ENCODE measurements at regions not wholly inside any gene's neighbourhood (a gene's known extent, or its start where the extent isn't known, plus 50 kb on each side); places are given as distances from the start of the nearest gene placed in this dataset.

DNA sequence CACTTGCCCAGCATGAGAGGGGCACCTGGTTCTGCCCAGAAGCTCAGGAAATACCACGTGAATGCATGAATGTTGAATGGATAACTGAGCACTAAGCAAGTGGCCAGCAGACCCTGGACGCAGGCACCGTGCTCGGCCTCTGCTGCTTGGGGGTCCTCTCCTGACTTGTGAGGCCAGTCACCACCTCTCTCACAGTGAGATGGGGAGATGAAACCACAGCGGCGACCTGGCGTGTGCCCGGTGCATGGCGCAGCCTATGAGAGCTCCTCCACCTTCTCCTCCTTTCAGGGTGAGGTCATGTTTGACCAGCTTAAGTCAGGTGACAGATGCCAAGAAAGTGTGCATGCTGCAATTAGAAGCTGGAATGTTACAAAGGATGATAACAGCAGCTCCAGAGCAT lies 75.5 kb downstream of the HMX1 start:
- DNase-seq (ENCODE audit: low spot score) = no peak

DNA sequence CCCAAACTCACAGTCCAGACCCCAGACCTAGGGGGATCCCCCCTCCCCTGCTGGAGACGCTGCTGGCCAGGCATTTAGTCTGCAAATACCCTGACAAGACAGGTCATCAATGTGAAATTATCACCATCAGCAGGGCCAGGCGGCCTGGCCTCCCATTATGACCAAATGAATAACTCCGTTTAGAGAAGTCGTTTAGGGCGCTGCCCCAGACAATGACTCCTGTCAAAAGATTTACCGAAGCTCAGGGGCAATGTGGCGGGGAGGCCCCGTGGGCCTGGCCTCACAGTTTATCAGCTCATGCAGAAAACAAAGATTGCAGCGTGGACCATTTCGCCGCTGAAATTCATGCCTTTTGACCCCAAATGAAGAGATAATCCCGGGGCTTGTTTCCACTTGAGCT lies 76.5 kb downstream of the HMX1 start:
- DNase-seq (ENCODE audit: low spot score) = no peak

DNA sequence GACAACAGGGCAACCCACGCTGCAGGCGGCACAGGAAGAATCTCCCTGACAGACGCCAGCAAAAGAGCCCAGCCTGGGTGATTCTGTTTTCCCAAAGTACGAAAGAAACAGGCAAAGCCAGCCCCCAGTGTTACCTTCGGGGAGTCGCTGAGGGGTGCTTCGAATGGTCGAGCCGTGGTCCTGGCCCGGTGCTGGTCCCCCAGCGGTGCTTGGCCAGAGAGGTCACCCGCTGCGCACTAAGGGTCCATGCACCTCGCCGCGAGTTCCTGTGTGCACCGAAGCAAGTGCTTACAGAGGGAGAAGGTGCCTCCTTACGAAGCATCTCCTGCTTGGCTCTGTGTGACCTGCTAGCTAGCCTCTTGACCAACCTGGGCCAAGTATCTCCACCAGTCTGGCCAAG lies 77.1 kb downstream of the HMX1 start:
- no peak for DNase-seq (ENCODE audit: low spot score)

DNA sequence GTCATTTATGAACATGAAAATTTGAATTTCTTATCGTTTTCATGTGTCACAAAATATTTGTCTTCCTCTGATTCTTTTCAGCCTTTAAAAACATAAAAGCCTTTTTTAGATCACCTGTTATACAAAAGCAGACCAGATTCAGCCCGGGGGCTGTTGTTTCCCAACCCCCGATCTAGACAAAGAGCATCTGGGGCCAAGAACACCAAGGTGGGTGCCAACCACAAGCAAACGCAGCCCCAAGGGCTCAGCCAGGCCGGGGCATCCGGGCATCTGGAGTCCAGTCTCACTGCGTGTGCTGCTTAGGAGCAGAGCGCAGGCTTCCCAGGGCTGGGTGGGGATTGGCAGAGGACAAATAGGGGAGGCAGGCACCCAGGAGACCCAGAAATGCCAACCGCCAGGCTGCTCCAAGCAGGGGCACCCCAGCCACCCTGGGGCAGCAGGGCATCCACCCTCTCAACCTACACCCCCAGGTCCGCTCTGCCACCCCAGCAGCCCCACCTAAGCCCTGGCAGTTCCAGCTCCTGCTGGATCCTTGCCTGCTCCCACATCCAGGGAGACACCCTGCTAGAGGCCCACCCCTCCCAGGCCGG lies 78.0 kb downstream of the HMX1 start:
- DNase-seq (ENCODE audit: low spot score) = no peak

DNA sequence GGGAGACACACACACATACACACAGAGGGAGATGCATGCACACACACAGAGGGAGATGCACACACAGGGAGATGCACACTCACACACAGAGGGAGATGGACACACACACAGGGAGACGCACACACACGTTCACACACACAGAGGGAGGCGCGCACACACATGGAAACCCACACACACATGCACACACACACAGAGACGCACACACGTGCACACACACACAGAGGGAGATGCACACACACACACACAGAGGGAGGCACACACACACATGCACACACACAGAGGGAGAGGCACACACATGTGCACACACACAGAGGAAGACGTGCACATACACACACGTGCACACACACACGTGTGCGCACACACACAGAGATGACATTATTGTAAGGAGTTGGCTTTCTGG lies 79.1 kb downstream of the HMX1 start:
- no peak for DNase-seq (ENCODE audit: low spot score)

DNA sequence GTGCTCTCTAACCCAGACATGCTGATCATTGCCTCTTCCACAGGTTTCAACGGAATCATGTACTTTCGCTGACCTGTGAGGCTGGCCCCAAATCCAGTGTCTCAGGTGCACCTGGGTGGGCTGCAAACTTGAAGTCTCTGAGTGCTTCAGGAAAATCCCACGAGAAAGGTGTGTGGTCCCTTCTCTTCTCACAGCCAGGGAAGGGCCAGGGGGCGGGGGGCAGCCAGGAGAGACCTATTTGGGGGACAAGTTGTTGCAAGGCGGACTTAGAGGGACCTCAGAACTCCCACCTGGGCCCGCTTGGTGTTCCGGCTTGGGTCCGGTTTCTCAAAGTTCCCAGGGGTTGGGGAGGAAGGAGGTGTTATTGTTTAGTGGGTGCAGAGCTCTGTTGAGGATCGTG lies 80.0 kb downstream of the HMX1 start:
- no peak for DNase-seq (ENCODE audit: low spot score)

DNA sequence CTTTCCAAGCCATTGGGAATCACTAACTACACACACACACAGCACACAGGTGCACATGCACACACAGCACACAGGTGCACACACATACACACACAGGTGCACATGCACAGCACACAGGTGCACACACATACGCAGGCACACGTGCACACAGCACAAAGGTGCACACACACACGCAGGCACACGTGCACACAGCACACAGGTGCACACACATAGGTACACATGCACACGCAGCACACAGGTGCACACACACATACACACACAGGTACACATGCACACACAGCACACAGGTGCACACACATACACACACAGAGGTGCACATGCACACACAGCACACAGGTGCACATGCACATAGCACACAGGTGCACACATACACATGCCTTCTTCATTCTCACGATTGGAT lies 80.9 kb downstream of the HMX1 start:
- no peak for DNase-seq (ENCODE audit: low spot score)

DNA sequence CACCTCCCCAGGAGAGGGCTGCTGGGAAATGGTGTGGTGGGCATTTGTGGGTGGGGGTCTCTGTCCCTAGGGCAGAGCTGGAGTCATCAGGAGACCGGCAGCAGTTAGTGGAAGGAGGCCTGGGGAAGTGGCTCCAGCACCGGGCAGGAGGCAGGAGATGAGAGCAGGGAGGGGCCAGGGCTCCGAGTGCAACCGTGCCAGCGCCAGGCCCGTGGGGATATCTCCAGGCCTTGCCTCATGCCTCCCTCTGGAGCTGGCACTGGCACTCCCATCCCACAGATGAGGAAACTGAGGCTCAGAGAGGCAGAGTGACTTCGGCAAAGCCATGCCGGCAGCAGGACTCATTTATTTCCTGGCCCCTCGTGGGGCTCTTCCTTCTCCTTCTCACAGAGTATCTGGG lies 83.5 kb downstream of the HMX1 start:
- DNase-seq (ENCODE audit: low spot score) = no peak

DNA sequence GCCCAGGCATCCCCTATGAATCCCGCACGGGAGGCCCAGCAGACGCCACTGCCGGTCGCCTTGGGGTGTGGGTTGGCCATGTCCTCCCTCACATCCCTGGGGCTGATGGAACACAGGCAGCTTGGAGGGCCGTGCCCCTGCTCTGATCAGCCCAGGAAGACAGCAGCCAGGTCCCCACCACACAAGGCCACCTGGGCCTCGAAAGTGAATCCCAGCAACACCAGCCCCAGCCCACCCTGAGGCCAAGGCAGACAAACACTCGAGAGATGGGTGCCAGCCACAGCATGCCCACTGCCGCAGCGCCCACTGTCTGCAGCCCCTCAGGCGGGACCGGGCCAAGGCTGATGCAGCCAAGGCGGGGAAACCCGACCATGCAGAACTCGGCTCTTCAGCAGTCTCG lies 85.5 kb downstream of the HMX1 start:
- no peak for DNase-seq (ENCODE audit: low spot score)

DNA sequence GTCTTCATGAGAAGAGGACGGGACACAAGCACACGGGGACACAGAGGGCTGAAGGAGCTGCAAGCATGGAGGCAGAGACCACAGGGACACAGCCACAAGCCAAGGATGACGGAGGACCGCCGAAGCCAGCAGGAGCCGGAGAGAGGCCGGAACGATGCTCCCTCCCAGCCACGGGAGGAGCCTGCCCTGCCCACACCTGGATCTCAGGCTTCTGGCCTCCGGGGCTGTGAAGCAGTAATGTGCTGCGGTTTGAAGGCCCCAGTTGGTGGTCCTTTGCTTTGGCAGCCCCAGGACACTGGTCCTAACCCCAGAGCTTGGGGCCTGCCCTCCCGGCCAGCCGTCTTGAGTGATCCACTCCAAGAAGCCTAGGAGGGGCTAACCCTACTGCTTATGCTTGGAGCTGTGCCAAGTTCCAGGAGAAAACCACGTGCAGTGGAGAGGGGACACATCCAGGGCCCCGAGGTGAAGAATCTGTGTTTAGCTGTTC lies 85.9 kb downstream of the HMX1 start:
- DNase-seq (ENCODE audit: low spot score) = no peak

DNA sequence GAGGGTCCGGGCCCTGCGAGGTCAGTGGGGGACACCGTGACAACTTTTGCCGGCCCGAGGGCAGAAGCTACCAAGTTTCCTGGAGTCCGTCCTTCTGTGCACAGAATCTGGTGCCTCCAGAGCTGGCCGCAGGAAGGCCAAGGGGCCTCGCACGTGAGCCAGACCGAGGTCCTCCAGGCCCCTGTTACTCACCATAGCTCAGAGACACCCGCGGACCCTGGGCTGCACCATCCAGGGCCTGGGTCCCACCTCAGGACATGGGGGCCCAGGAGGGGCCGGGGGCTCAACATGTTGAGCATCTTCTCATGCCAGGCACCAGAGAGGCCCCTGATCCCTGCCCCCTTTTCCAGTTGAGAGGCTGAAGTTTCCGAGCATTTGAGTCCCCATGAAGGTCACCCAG lies 87.9 kb downstream of the HMX1 start:
- no peak for DNase-seq (ENCODE audit: low spot score)

DNA sequence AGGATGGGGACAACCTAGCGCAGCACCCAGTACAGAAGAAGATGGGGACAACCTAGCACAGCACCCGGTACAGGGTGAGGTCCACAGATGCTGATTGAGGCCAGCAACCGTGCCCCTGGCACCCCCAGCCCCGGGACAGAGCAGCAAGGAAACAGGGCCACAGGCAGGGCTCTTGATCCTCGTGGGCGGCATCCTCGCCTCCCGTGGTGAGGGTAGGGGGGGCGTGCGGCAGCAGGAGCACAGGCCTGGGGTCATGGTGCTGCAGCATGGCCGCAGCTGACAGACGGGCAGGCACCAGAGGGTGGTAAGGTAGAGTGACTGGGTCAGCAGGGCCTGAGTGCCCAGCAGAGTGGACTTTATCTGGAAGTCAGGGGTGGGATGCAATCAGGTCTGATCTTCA lies 89.5 kb downstream of the HMX1 start:
- DNase-seq (ENCODE audit: low spot score) = no peak

DNA sequence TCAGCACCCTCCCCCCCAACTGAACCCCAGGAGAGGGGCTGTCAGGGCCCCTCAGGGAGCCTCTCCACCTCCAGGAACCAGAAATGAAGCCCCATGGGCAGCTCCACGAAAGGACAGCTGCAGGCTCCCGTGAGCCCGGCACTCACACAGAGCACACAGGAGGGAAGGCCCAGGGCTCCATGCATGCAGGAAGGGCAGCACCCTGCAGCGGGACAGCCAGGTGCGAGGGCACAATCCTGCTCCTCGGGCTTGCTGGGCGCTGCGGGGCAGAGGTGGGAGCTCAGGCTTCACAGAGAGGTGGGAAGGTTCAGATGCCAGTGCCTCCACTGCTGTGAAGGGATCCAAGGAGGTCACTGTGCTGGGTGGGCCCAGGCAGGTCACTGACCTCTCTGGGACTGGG lies 90.0 kb downstream of the HMX1 start:
- no peak for DNase-seq (ENCODE audit: low spot score)

DNA sequence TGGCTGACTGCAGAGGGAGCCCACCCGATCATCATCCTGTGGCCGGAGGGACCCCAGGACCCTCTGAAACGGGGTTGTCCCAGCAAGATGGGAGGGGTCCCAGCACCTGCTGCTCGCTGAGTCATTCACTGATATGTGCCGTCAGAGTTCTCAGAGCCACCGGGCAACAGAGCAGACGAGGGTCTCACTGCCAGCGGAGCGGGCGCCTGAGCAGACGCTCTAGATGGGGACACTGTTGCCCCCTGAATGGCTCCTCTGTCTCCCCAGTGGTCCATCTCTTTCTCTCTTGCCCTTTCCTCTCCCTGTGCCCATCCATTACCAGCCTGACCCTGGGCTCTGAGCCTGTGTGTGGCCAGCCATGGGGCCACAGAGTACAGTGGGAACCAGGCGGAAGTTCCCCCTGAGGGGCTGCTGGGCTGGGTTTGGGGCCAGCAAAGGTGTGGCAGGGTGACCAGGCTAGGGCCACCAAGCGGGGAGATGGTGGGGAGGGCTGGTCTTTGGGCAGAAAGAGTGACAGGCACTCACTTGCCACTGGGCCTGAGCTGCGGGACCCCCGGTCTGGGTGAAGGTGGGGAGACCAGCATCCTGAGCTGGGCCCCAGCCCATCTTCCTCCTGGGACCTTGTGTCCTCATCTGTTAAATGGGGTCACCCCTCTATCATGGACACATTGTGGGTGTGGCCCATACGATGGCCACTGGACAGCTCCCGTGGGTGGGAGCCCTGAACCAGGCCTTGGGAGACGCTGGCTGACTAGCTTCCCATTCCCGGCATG lies 90.9 kb downstream of the HMX1 start:
- no peak for DNase-seq (ENCODE audit: low spot score)

DNA sequence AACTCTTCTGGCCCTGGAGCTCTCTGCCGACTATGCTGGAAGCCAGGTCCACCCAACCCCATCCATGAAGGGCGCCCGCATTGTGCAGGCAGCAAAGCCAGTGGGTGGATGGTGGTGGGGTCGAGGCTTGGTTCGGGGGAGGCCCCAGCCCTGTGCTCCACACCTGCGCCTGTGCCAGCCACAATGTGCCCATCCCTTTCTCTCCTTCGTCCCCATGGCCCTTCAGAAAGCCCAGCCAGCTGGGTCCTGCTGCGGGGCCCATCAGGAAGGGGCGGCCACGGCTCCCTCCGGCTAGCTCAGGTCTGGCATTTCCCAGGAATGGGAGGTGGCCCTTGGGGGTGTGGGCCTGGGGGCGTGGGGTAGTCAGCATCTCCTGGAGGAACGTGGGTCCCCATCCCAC lies 91.6 kb downstream of the HMX1 start:
- DNase-seq (ENCODE audit: low spot score) = no peak

DNA sequence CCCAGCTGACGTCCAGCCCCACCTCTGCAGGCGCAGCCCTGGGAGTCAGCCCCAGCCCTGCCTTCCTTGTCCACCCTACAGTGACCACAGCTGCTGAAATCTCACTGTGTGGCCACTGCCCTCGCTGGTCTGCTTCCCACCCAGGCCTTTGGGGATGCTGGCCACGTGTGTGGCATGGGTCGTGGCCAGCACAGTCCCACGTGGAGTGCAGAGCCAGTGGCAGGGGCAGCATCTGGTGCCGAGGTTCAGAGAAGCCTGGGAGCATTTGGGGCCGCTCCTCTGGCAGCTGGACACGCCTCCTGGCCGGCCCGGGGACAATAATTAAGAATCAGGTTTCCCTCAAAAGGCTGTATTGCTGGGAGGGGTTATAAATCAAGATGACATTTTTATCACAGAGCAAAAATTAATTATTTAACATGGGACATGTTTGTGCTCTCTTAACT lies 92.1 kb downstream of the HMX1 start:
- DNase-seq (ENCODE audit: low spot score) = no peak

DNA sequence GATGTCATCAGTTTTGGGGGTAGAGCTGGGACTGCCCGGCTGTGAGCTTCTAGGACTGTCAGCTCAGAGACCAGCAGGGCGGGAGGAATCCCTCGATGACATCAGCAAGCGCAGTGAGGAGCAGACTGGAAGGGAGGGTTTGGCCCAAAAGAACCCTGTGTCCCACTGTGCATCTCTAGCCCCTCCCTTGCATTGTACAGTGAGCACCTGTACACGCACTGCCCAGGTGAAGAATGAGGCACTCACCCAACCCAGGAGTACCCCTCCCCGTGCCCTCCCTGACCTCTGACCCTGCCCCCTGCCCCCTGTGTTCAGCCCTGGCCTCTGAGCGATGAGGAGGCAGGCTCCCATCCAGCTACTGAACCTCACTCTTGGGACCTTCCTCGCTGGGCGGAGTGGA lies 92.9 kb downstream of the HMX1 start:
- no peak for DNase-seq (ENCODE audit: low spot score)

DNA sequence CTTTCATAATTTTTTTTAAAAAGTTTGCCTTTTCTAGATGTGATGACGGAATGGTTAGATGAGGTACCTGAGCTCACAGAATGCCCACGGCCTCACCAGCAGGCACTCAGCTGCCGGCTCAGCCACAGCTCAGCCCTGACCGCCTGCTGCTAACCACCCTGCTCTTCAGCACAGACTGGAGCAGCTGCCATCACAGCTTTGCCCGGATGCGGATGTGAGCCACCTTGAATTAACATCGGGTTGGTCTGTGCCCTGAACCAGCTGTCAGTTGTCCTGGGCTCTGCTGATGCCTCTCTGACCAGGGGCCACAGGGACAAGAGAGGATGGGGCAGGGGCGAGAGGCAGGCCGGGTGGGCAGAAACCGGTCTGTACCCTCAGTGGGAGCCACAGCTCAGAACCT lies 93.3 kb downstream of the HMX1 start:
- DNase-seq (ENCODE audit: low spot score) = no peak

DNA sequence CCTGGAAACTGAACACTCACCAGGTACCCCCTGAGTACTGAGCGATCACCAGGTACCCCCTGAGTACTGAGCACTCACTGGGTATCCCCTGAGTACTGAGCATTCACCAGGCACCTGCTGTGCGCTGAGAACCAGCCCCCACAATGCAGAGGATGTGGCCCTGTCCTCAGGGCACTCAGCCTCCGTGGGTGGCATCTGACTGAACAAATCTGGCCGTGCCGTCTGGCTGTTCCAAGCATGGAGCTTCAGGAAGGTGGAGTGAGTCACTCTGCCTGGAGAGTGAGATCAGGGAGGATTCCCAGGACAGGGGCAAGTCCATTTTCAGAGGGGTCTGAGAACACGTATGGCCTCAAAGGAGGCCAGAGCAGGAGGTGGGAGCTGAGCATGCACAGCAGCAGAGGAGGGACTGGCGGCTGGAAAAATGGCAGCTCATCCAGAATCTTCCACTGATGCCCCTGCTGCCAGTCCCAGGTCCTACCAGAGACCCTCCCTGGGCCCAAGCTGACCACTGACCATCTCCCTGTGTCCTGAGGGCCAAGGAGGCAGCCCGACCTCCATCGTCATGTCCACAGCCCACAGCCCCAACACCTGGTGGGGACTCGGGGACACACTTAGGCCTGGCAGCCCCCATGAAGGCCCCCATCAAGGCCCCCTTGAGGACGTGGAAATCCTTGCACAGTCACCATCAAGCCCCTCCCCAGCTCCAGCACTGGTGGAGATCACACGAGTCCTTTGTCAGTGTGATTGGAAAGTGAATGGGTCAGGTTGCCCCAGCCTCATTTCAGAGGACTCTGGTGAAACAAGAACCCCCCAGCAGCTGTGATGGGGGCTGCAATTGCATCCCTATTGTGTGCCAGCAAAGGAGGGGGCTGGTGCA lies 94.1 kb downstream of the HMX1 start:
- no peak for DNase-seq (ENCODE audit: low spot score)

DNA sequence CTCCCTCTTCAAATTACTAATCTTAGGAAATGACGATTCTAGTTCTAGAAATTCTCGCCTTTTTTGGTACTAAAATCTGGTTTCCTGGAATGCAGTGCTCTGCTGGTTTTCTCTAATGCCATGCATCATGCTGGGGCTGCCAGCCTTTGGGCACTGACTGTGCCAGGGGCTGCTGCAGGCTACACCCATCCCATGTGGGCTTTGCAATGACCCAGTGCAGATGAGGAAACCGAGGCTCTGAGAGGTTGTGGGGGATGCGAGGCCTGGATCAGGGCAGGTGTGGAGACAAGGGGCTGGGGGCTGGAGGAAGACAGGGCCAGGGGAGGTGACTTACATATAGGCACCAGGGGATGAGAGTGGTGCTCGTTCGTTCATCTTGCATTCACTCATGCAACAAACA lies 95.3 kb downstream of the HMX1 start:
- DNase-seq (ENCODE audit: low spot score) = no peak

DNA sequence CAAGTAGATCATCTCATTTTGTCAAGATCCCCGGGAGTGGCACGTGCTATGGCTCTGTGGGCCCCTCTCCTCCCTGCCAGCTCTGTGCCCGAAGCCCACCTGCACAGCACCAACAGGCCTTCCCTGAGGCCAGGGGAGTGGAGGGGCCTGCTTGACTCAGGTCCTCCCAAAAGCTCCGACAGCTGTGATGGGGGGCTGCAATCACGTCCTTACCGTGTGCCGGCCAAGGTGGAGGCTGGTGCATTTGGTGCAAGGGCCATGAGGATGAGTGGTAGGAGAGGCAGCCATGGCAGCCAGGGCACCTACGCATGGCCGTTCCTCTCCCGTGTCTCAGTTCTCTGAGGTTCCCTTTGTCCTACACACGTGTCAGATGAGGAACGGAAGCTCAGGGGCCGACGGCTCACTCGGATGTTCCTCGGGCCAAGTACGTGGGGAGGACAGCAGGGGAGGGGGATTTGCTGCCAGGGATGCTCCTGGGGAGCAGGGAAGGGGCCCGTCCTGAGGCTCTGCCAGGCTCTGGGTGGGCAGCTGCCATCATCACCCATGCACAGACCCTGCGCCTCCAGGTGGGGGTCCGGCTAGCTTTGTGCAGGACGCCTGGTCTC lies 95.8 kb downstream of the HMX1 start:
- DNase-seq (ENCODE audit: low spot score) = no peak

DNA sequence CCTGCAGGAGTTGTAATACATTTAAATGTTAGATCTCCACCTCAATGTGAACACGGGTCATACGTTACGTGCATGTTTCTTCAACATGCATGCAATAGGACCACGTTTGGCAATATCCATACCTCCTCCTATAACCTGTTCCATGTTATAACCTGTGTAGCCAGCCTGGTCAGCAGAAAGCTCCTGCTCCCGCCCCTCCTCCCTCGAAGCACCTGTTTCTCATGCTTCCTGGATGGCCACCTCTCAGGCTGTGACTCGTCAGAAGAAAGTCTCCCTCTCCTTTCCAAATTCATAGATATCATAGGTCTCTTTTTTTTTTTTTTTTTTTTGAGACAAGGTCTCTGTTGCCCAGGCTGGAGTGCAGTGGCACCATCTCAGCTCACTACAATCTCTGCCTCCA lies 96.5 kb downstream of the HMX1 start:
- no peak for DNase-seq (ENCODE audit: low spot score)

DNA sequence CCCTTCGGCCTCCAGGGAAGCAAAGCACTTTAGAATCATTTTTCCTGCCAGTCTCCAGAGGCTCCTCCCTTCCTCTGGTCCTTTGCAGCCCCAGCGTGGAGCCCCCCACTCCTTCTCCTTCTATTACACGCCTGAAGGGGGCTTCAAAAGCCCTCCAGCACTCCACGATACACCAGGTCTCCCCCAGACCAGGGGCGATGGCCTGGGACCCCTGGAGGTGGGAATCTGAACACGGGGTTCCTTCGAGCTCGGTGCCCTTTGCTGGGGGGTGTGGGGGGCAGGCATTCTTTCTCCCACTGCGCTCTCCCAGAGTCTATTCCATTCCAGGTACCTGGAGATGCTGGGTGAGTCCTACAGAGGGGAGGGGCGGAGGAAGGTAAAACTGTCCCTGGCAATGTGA lies 97.6 kb downstream of the HMX1 start:
- no peak for DNase-seq (ENCODE audit: low spot score)

All from ecto neural progenitor cell (in vitro differentiated cells).